ENCODE measurements at regions not wholly inside any gene's neighbourhood (a gene's known extent, or its start where the extent isn't known, plus 50 kb on each side); places are given as distances from the start of the nearest gene placed in this dataset.
"Not testable (repeated sequence)": the region's sequence is repeated elsewhere in the genome, so short reads cannot be mapped to it uniquely, and the experiment has no call there.

- no peak for DNase-seq (ENCODE audit: low spot score)
These were observed 119.2 kb upstream of the SLC39A10 start for GRCh38 chr2:195537811-195538210.

- no peak for DNase-seq (ENCODE audit: low spot score)
These were observed 120.1 kb upstream of the SLC39A10 start for GRCh38 chr2:195536906-195537305.

GRCh38 chr2:195535911-195536522 is 121.0 kb upstream of the SLC39A10 start:
- peak; percentile 95 for DNase-seq (ENCODE audit: low spot score)

- DNase-seq (ENCODE audit: low spot score), result no peak
These were observed 122.1 kb upstream of the SLC39A10 start for GRCh38 chr2:195534971-195535370.

- peak; percentile 81 for DNase-seq (ENCODE audit: low spot score)
These were observed 123.0 kb upstream of the SLC39A10 start for GRCh38 chr2:195533771-195534642.

- peak; percentile 44 for DNase-seq (ENCODE audit: low spot score)
These were observed 124.3 kb upstream of the SLC39A10 start for GRCh38 chr2:195532628-195533271.

- no peak for DNase-seq (ENCODE audit: low spot score)
These were observed 124.8 kb upstream of the SLC39A10 start for GRCh38 chr2:195532255-195532627.

GRCh38 chr2:195531754-195532153 is 125.3 kb upstream of the SLC39A10 start:
- DNase-seq (ENCODE audit: low spot score), result no peak

- DNase-seq (ENCODE audit: low spot score), result not testable (repeated sequence)
These were observed 133.8 kb upstream of the SLC39A10 start for GRCh38 chr2:195523242-195523641.

GRCh38 chr2:195521589-195521988 is 135.4 kb upstream of the SLC39A10 start:
- no peak for DNase-seq (ENCODE audit: low spot score)

- no peak for DNase-seq (ENCODE audit: low spot score)
These were observed 136.3 kb upstream of the SLC39A10 start for GRCh38 chr2:195520671-195521155.

GRCh38 chr2:195515551-195515950 is 141.5 kb upstream of the SLC39A10 start:
- no peak for DNase-seq (ENCODE audit: low spot score)

- DNase-seq (ENCODE audit: low spot score), result no peak
These were observed 142.7 kb upstream of the SLC39A10 start for GRCh38 chr2:195514365-195514764.

GRCh38 chr2:195513119-195513518 is 143.9 kb upstream of the SLC39A10 start:
- DNase-seq (ENCODE audit: low spot score), result no peak

- no peak for DNase-seq (ENCODE audit: low spot score)
These were observed 147.5 kb upstream of the SLC39A10 start for GRCh38 chr2:195509551-195509950.

- DNase-seq (ENCODE audit: low spot score), result no peak
These were observed 148.9 kb upstream of the SLC39A10 start for GRCh38 chr2:195508139-195508455.

GRCh38 chr2:195507447-195508138 is 149.4 kb upstream of the SLC39A10 start:
- DNase-seq (ENCODE audit: low spot score), result no peak

GRCh38 chr2:195505701-195506100 is 151.3 kb upstream of the SLC39A10 start:
- no peak for DNase-seq (ENCODE audit: low spot score)

GRCh38 chr2:195503208-195503607 is 153.8 kb upstream of the SLC39A10 start:
- no peak for DNase-seq (ENCODE audit: low spot score)

GRCh38 chr2:195501746-195502145 is 155.3 kb upstream of the SLC39A10 start:
- DNase-seq (ENCODE audit: low spot score), result no peak

GRCh38 chr2:195500879-195501278 is 156.1 kb upstream of the SLC39A10 start:
- DNase-seq (ENCODE audit: low spot score), result no peak

- no peak for DNase-seq (ENCODE audit: low spot score)
These were observed 158.1 kb upstream of the SLC39A10 start for GRCh38 chr2:195498839-195499490.
